Spleen (tissue), 11 donors: ENCODE measurements at regions not wholly inside any gene's neighbourhood (a gene's known extent, or its start where the extent isn't known, plus 50 kb on each side); places are given as distances from the start of the nearest gene placed in this dataset.

ENCODE experiments used
- DNase-seq: peaks from one replicate; pipeline ENCODE4 v3.0.0-alpha.2; 2020
- H3K27ac ChIP-seq, 8 donors: fragments of 200-600 bp; sonication (generic) in 7 of 8; 1 replicate in 4 of 8; 2 replicates in 4 of 8; pipeline versions ENCODE4 v1.5.0 to v1.8.0; 2016 to 2021; ENCODE audit warnings: inconsistent platforms in 4 of 8, mild to moderate bottlenecking in 4 of 8, moderate library complexity in 1 of 8
- H3K27me3 ChIP-seq, 7 donors: fragments of 200-600 bp; sonication (generic) in 6 of 7; replicated peaks in 1 of 7; 1 replicate in 4 of 7; 2 replicates in 3 of 7; pipeline versions ENCODE4 v1.5.0 to v1.8.0; 2016 to 2021; ENCODE audit warnings: inconsistent platforms in 3 of 7, mild to moderate bottlenecking in 1 of 7
- H3K36me3 ChIP-seq, 6 donors: fragments of 200-600 bp; sonication (generic) in 5 of 6; 1 replicate in 4 of 6; 2 replicates in 2 of 6; pipeline versions ENCODE4 v1.5.0 to v1.8.0; 2016 to 2021; ENCODE audit warnings: inconsistent platforms in 2 of 6
- H3K4me1 ChIP-seq, 6 donors: fragments of 200-600 bp; sonication (generic) in 5 of 6; 1 replicate in 3 of 6; 2 replicates in 3 of 6; pipeline versions ENCODE4 v1.5.0 to v1.8.0; 2016 to 2021; ENCODE audit warnings: inconsistent platforms in 3 of 6
- H3K4me3 ChIP-seq, 8 donors: fragments of 200-600 bp; sonication (generic) in 7 of 8; 1 replicate in 4 of 8; 2 replicates in 4 of 8; pipeline versions ENCODE4 v1.5.0 to v1.8.0; 2016 to 2021; ENCODE audit warnings: inconsistent platforms in 4 of 8, mild to moderate bottlenecking in 4 of 8, moderate library complexity in 2 of 8
- H3K9me3 ChIP-seq, 8 donors: fragments of 200-600 bp; sonication (generic) in 7 of 8; 1 replicate in 4 of 8; 2 replicates in 4 of 8; pipeline versions ENCODE4 v1.5.0 to v1.8.0; 2016 to 2021; ENCODE audit warnings: inconsistent platforms in 4 of 8
- POLR2A ChIP-seq, 3 donors: fragments of 450-650 bp; IDR thresholded peaks; one replicate each; pipeline ENCODE4 v1.5.1; 2017; ENCODE audit warnings: antibody characterized with exemption in 3 of 3, mild to moderate bottlenecking in 1 of 3
- POLR2AphosphoS5 ChIP-seq, 3 donors: sonication (generic); formaldehyde crosslinking; IDR thresholded peaks; one replicate each; pipeline ENCODE4 v1.5.1; 2017; ENCODE audit warnings: antibody characterized with exemption in 3 of 3
- WGBS, 5 donors: extraction: QIAGEN DNeasy Blood & Tissue Kit in 3 of 5; methylation state at CpG; one replicate each; pipeline versions ENCODE4 v1.1.5 to v1.1.7; 2013 to 2018; 5-methylcytosine and 5-hydroxymethylcytosine counted together
- intact Hi-C: fragments of 100-400 bp; cut with DNase I; formaldehyde crosslinking; loops from one replicate; pipeline ENCODE4 v1.15.0; 2023; ENCODE audit warnings: low total_unique reads
- TF ChIP-seq, protein P1 (sequence below), 11 experiments: fragments of 200-600 bp in 7 of 11; fragments of 450-650 bp in 4 of 11; sonication (generic) in 4 of 11; IDR thresholded peaks in 8 of 11; conservative IDR thresholded peaks in 3 of 11; 1 replicate in 7 of 11; 2 replicates in 4 of 11; pipeline versions ENCODE4 v1.4.0 to v1.8.0; 2016 to 2021; ENCODE audit warnings: antibody characterized with exemption in 11 of 11, inconsistent platforms in 4 of 11, mild to moderate bottlenecking in 1 of 11
- donor health status: healthy with polysubstance abuse.
- donor health status: DM: no; HTN: no; CAD: no; lungs with moderate emphysema.
- donor health status: DM: no; HTN: no; CAD: no.
- donor health status: Bipolar disorder and iron deficiency.
- donor health status: healthy.
- donor health status: DM: no; HTN: no; CAD: no.
- donor health status: DM: yes; HTN: yes; CAD: no.

DNA sequence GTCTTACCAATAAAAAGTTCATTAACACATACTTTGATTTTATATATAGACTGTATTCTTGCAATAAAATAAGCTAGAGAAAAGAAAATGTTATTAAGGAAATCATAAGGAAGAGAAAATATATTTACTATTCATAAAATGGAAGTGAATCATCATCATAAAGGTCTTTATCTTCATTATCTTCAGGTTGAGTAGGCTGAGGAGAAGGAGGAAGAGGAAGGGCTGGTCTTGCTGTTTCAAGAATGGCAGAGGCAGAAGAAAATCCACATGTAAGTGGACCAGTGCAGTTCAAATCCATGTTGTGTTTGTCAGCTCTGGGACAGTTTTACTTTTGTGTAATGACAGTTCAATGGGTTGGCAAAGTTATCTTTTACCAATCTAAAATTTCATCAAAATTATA, 609.1 kb upstream of the ANKRD30A start:
- Histone ChIP-seq H3K27ac (no peak overlapping the region), H3K4me1 (no peaks in the 10 kb centered on the region), H3K4me3 (no peak overlapping the region), H3K36me3 (no peaks in the 10 kb centered on the region), H3K9me3 (peaks cover 0 to 23% (median 20%) of the 10 kb centered on the region in 8 donors), H3K27me3 (no peaks in the 10 kb centered on the region)
- no peak for TF ChIP-seq POLR2A (IDR thresholded peaks at IDR 0.05)
- TF ChIP-seq, protein P1, sequence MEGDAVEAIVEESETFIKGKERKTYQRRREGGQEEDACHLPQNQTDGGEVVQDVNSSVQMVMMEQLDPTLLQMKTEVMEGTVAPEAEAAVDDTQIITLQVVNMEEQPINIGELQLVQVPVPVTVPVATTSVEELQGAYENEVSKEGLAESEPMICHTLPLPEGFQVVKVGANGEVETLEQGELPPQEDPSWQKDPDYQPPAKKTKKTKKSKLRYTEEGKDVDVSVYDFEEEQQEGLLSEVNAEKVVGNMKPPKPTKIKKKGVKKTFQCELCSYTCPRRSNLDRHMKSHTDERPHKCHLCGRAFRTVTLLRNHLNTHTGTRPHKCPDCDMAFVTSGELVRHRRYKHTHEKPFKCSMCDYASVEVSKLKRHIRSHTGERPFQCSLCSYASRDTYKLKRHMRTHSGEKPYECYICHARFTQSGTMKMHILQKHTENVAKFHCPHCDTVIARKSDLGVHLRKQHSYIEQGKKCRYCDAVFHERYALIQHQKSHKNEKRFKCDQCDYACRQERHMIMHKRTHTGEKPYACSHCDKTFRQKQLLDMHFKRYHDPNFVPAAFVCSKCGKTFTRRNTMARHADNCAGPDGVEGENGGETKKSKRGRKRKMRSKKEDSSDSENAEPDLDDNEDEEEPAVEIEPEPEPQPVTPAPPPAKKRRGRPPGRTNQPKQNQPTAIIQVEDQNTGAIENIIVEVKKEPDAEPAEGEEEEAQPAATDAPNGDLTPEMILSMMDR (IDR thresholded peaks at IDR 0.05 in 8 of 11, conservative IDR thresholded peaks at IDR 0.05 in 3 of 11), result no peak
- no peak for TF ChIP-seq POLR2AphosphoS5 (IDR thresholded peaks at IDR 0.05)
- intact Hi-C loops, result no loop called here
- no peak for DNase-seq

DNA sequence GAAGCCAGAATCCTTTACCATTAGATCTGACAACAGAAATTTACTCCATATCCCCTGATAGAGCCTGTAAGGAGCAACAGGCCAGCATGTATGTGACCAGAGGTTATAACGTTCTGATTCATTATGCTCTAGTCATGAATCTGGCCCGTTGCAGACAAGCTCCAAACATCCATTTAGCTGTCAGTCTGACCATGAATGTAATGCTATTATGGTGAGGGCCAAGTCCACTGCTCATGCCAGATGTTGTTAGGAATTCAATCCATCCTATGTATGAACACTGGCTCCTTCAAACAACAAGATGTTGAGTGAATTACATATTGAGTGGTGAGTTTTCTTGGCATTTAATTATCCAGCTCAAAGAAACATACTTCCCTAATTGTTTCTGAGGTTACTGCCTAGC, 610.1 kb upstream of the ANKRD30A start:
- Histone ChIP-seq H3K4me1 (no peaks in the 10 kb centered on the region), H3K36me3 (no peaks in the 10 kb centered on the region), H3K27me3 (no peaks in the 10 kb centered on the region), H3K4me3 (no peak overlapping the region), H3K27ac (no peak overlapping the region), H3K9me3 (peaks cover 0 to 23% (median 20%) of the 10 kb centered on the region in 8 donors)
- TF ChIP-seq, protein P1 (IDR thresholded peaks at IDR 0.05 in 8 of 11, conservative IDR thresholded peaks at IDR 0.05 in 3 of 11), result no peak
- DNase-seq, result no peak
- intact Hi-C loops, result no loop called here
- WGBS, 5 donors, result 51 to 75% (median 64%) methylated on average over 2 of the region's 2 CpGs

DNA sequence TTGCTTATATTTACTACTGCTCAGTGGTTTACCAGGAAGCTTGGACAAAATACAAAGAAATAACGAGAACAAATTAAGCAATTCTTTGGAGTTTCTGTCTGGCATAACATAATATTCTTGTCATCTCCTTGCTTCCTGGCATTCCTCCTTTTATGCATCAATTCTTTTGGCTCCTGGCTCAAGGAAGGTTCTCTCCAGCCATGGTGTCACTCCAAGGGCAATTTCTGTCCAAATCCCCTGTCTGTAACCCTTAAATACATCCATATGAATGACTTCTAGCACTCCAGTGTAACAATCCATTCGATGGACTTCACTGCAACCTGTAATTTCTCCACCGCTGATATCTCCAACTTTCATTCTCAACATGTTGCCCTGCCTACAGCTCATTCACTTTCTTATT, 617.7 kb upstream of the ANKRD30A start:
- intact Hi-C loops, result no loop called here
- Histone ChIP-seq H3K4me1 (no peaks in the 10 kb centered on the region), H3K36me3 (no peaks in the 10 kb centered on the region), H3K27ac (no peak overlapping the region), H3K27me3 (no peaks in the 10 kb centered on the region), H3K9me3 (no peaks in the 10 kb centered on the region), H3K4me3 (no peak overlapping the region)
- no peak for TF ChIP-seq POLR2A (IDR thresholded peaks at IDR 0.05)
- TF ChIP-seq POLR2AphosphoS5 (IDR thresholded peaks at IDR 0.05), result no peak
- TF ChIP-seq, protein P1 (IDR thresholded peaks at IDR 0.05 in 8 of 11, conservative IDR thresholded peaks at IDR 0.05 in 3 of 11), result no peak
- 59 to 82% (median 79%) methylated on average over 3 of the region's 3 CpGs for WGBS, 5 donors
- no peak for DNase-seq

DNA sequence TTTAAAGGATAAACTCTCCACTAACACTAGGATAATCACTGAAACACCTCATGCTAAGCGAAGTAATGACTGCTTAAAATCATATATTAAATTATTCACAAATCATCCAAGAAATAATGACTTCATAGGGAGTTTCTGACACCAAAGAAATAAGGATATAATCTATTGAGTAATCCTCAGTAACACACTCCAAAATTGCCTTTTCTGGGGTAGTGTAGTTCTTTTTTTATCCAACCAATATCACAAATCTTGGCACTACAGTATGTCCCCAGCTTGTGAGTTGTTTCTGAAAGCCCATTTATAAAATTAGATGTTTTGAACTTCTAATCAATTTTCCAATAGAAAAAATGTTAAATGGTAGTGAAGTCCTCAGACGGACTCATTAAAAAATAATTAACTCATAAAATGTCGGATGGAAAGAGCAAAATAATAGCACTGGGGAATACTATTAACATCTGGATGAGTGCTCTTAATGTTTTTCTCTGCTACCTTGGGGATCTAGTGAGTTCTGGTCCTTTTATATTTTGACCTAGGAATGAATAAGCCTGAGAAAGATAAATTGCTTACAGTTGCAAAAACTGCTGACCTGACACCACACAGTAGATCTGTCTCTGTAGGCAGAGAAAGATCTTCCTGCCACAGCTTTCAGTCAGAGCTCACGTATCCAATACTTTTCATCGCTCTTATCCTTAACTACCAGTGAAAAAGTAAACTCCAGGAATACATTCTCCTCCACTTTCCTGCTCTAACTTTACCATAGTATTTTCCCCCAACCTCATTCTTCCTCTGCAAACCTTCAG, 618.5 kb upstream of the ANKRD30A start:
- TF ChIP-seq POLR2A (IDR thresholded peaks at IDR 0.05), result no peak
- no peak for TF ChIP-seq POLR2AphosphoS5 (IDR thresholded peaks at IDR 0.05)
- TF ChIP-seq, protein P1 (IDR thresholded peaks at IDR 0.05 in 8 of 11, conservative IDR thresholded peaks at IDR 0.05 in 3 of 11), result no peak
- no peaks in the 10 kb centered on the region for H3K36me3 ChIP-seq
- no peaks in the 10 kb centered on the region for H3K27me3 ChIP-seq
- no peak overlapping the region for H3K27ac ChIP-seq
- no peak for DNase-seq
- no peaks in the 10 kb centered on the region for H3K4me1 ChIP-seq
- H3K9me3 ChIP-seq, result no peaks in the 10 kb centered on the region
- H3K4me3 ChIP-seq, result no peak overlapping the region
- WGBS, 5 donors, result 78 to 90% (median 84%) methylated on average over 5 of the region's 5 CpGs
- intact Hi-C loops, result no loop called here
